Stimulated activated CD8-positive, alpha-beta memory T cell treated with anti-CD3 and anti-CD28 coated beads, Interleukin-7, amount 100 ng/mL, for 24 hours (primary cell): ENCODE measurements at regions not wholly inside any gene's neighbourhood (a gene's known extent, or its start where the extent isn't known, plus 50 kb on each side); places are given as distances from the start of the nearest gene placed in this dataset.

Source experiments
- DNase-seq: peaks from one replicate; pipeline ENCODE4 v3.0.0-alpha.2; 2020; ENCODE audit warnings: low read depth

GRCh38 chr22:25366876-25367466 lies 147.5 kb downstream of the CRYBB2 start:
- no peak for DNase-seq

GRCh38 chr22:25367756-25368155 lies 148.3 kb downstream of the CRYBB2 start:
- DNase-seq: no peak

- no peak for DNase-seq
Observed at GRCh38 chr22:25368271-25368670, 148.8 kb downstream of the CRYBB2 start.

GRCh38 chr22:25369041-25369440 lies 149.6 kb downstream of the CRYBB2 start:
- DNase-seq: no peak

- DNase-seq: no peak
Observed at GRCh38 chr22:25370322-25370721, 150.9 kb downstream of the CRYBB2 start.

- DNase-seq: no peak
Observed at GRCh38 chr22:25372000-25372595, 152.7 kb downstream of the CRYBB2 start.

- DNase-seq: no peak
Observed at GRCh38 chr22:25373961-25374360, 154.5 kb downstream of the CRYBB2 start.

GRCh38 chr22:25374869-25375268 lies 155.4 kb downstream of the CRYBB2 start:
- DNase-seq: no peak

GRCh38 chr22:25375683-25376082 lies 156.2 kb downstream of the CRYBB2 start:
- DNase-seq: no peak

- DNase-seq: no peak
Observed at GRCh38 chr22:25377699-25378098, 158.3 kb downstream of the CRYBB2 start.

- no peak for DNase-seq
Observed at GRCh38 chr22:25380122-25380747, 160.8 kb downstream of the CRYBB2 start.

GRCh38 chr22:25382762-25383161 lies 163.3 kb downstream of the CRYBB2 start:
- no peak for DNase-seq

- DNase-seq: no peak
Observed at GRCh38 chr22:25383278-25383820, 163.9 kb downstream of the CRYBB2 start.

- DNase-seq: no peak
Observed at GRCh38 chr22:25383892-25384291, 164.5 kb downstream of the CRYBB2 start.

GRCh38 chr22:25386538-25386884 lies 167.1 kb downstream of the CRYBB2 start:
- no peak for DNase-seq

GRCh38 chr22:25388415-25388814 lies 169.0 kb downstream of the CRYBB2 start:
- no peak for DNase-seq

- DNase-seq: no peak
Observed at GRCh38 chr22:25388866-25389540, 169.6 kb downstream of the CRYBB2 start.

- DNase-seq: no peak
Observed at GRCh38 chr22:25389541-25389919, 170.1 kb downstream of the CRYBB2 start.

- DNase-seq: no peak
Observed at GRCh38 chr22:25390297-25391240, 171.1 kb downstream of the CRYBB2 start.

- DNase-seq: no peak
Observed at GRCh38 chr22:25392584-25392983, 171.9 kb upstream of the GRK3 start.

- no peak for DNase-seq
Observed at GRCh38 chr22:25393121-25393805, 171.2 kb upstream of the GRK3 start.
